Kidney glomerular epithelial cell (primary cell): ENCODE measurements at regions not wholly inside any gene's neighbourhood (a gene's known extent, or its start where the extent isn't known, plus 50 kb on each side); places are given as distances from the start of the nearest gene placed in this dataset.

ENCODE experiments used
- DNase-seq: peaks from one replicate; lab custom pipeline; 2025; lab: John Stamatoyannopoulos, UW

- no peak for DNase-seq
These were observed 1713.2 kb upstream of the SLC10A2 start for GRCh38 chr13:104779311-104779993.

- peak; percentile 63 for DNase-seq
These were observed 1707.6 kb upstream of the SLC10A2 start for GRCh38 chr13:104773775-104774174.

- no peak for DNase-seq
These were observed 1703.3 kb upstream of the SLC10A2 start for GRCh38 chr13:104769545-104769944.

DNA sequence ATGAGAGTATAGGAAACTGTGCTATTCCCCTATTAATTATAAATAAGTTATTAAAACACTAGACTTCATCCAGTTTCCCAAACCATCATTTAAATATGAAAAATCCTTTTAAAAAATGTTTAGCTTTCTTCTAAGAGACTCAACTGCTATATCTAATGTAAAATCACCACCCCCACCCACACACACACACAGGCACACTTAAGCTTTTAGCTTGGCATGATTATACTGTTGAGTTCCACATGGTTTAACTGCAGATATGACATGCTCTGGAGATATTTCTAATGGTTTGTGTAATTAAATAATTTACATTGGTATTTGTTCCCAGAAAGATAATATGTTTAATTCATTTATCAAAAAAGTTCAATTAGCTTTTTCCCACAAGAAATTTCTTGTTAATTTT lies 1700.1 kb upstream of the SLC10A2 start:
- DNase-seq = no peak

DNA sequence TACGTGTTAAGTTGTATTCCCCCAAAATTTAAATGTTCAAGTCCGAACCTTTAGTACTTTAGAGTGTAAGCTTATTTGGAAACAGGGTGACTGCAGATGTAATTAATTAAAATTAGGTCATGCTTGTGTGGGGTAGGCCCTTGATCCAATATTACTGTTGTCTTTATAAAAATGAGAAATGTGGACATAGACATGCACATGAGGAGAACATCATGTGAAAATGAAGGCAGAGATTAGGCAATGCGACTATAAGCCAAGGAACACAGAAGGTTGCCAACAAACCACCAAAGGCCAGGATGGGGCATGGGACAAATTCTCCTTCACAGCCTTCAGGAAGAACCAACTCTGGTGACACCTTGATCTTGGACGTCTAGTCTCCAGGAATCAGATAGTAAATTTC lies 1698.4 kb upstream of the SLC10A2 start:
- DNase-seq = no peak

GRCh38 chr13:104759069-104759468 lies 1692.9 kb upstream of the SLC10A2 start:
- DNase-seq = no peak

- no peak for DNase-seq
These were observed 1691.5 kb upstream of the SLC10A2 start for GRCh38 chr13:104757712-104758111.

GRCh38 chr13:104750377-104750776 lies 1684.2 kb upstream of the SLC10A2 start:
- peak; percentile 90 for DNase-seq

GRCh38 chr13:104740641-104741222 lies 1674.5 kb upstream of the SLC10A2 start:
- DNase-seq = no peak

- DNase-seq = no peak
These were observed 1671.5 kb upstream of the SLC10A2 start for GRCh38 chr13:104737713-104738112.

- DNase-seq = no peak
These were observed 1667.2 kb upstream of the SLC10A2 start for GRCh38 chr13:104733427-104733826.

DNA sequence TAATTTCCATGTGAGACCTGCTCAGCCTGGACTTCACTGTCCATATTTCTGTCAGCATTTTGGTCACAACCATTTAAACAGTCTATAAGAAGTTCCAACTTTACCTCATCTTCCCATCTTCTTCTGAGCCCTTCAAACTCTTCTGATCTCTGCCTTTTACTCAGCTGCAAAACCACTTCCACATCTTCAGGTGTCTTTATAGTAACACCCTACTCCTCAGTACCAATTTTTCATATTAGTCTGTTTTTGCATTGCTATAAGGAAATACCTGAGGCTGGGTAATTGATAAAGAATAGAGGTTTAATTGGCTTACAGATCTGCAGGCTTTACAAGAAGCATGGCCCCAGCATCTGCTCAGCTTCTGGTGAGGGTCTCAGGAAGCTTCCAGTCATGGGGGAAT lies 1648.9 kb upstream of the SLC10A2 start:
- DNase-seq = no peak

DNA sequence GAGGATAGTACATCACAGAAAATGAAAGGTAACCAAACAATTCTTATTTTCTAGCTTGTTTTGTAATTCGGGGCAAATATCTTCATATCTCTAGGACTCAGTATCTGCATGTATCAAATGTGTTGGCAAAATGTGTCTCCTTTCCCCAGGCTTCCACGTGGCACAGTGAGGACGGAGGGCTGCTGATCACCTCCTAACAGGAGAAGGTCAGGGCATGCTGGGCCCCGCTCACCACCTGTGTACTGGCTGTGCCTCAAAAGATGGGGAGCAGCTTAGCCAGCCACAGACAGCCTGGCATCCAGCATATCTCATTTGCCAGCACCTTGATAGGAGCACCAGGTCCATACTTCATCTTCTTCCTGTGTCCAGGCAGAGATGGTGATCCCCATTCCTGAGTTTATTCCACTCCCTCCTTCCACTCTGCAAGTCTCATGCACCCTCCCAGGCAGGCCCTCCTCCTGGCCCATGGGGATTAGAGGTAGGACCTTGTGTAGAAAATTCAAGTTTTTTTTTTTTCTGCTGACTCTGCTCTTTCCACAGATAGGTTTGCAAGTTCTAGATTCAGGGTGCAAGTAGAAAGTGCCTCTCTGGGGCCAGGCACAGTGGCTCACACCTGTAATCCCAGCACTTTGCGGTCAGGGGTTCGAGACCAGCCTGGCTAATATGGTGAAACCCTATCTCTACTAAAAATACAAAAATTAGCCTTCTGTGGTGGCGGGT lies 1639.0 kb upstream of the SLC10A2 start:
- no peak for DNase-seq

- DNase-seq = no peak
These were observed 1635.4 kb upstream of the SLC10A2 start for GRCh38 chr13:104701591-104701990.

GRCh38 chr13:104694397-104694796 lies 1628.2 kb upstream of the SLC10A2 start:
- no peak for DNase-seq

DNA sequence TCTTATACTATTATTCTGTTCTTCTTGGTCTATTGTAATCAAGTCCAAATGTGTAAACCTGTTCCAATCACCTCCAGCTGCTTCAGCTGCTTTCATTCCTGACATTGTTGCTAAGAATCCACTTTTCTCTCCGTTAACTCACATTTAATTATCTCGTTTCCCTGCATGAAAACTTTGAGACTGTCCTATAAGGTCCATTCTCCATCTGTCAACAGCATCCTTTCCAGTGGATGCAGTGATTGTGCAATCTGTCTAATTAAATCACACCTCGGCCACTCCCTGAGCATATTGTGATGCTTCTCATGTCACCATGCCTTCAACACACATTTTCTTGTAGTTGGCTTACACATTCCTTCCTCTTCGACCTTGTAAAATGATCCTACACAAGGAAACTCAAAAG lies 1626.9 kb upstream of the SLC10A2 start:
- no peak for DNase-seq

DNA sequence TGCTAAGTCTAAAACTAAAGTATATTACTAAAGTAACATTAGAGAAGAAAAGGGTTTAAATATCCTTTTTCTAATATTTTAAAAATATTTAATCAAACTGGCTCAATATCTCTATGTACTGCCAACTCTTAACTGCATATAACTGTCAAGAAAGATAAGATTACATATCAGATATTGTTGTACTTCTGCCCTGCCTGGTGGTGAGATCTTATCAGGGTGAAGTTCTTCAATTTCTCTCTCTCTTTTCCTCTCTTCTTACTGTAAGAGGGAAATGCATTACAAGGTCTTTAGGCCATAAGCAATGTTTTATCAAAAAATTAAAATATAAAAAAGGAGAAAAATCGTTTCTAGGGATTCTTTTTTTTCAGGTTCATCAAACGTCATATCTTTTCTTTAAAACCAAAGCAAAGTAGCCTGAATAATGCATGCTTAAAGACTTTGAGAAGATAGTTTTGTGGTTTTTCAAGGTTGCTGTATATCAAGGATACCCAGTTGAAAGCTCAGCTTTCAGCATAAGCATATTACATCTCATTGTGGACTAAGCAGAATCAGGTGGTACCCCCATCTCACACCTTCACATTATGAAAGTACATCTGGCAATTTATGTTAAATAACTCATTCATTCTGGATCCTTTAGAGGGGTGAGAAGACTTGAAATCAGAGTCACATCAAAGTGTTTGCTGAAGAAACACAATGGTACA lies 1625.7 kb upstream of the SLC10A2 start:
- no peak for DNase-seq

GRCh38 chr13:104686484-104686883 lies 1620.3 kb upstream of the SLC10A2 start:
- DNase-seq = no peak

GRCh38 chr13:104683789-104684188 lies 1617.6 kb upstream of the SLC10A2 start:
- no peak for DNase-seq

- DNase-seq = no peak
These were observed 1611.9 kb upstream of the SLC10A2 start for GRCh38 chr13:104678161-104678560.

- no peak for DNase-seq
These were observed 1605.7 kb upstream of the SLC10A2 start for GRCh38 chr13:104671901-104672300.

DNA sequence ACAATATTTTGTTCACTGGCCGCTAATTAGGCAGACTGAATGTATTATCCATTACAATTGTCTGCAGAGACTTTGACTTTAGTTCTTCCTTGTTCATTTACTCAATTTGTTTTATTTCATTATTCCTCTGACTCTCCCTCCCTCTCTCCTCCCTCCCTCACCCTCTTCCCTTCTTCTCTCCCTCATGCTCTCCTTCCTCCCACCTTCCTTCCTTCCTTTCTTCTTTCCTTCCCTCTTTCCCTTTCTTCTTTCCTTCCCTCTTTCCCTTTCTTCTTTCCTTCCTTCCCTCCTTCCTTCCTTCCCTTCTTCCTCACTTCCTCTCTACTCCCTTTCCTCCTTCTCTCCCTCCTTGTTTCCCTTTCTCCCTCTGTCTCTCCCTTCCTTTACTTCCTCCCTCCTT lies 1591.0 kb upstream of the SLC10A2 start:
- DNase-seq = no peak

- no peak for DNase-seq
These were observed 1584.2 kb upstream of the SLC10A2 start for GRCh38 chr13:104650431-104650830.
